GM12878 (cell line): ENCODE measurements at regions not wholly inside any gene's neighbourhood (a gene's known extent, or its start where the extent isn't known, plus 50 kb on each side); places are given as distances from the start of the nearest gene placed in this dataset.

Experiments used
- ATAC-seq: fragments of 200-7000 bp; cut with Tn5 transposase; 3 replicates; pipeline ENCODE4 v1.9.1; 2020; ENCODE audit warnings: mild to moderate bottlenecking, moderate library complexity
- BruUV-seq: library from RNA; stranded (reverse); fragments of 400-500 nt; replicated peaks from 2 replicates; lab custom pipeline; 2021; lab: Mats Ljungman, UMichigan
- CTCF ChIA-PET: fragments of 300-600 bp; sonication (Branson Sonifier 250); formaldehyde crosslinking; extraction: SDS; loops from one replicate; lab custom pipeline; 2021; ENCODE audit warnings: inconsistent platforms; lab: Yijun Ruan, JAX
- POLR2A ChIA-PET: fragments of 350-600 bp; formaldehyde crosslinking; extraction: SDS; loops from one replicate; lab custom pipeline; 2021; ENCODE audit warnings: inconsistent platforms; lab: Charles Lee
- RAD21 ChIA-PET: fragments of 300-600 bp; sonication (Branson Sonifier 250); formaldehyde crosslinking; loops from one replicate; lab custom pipeline; 2023; ENCODE audit warnings: antibody characterized with exemption; ENCODE audit not compliant: unreplicated experiment; lab: Charles Lee
- SMC1A ChIA-PET: fragments of 300-600 bp; sonication (Branson Sonifier 250); formaldehyde crosslinking; loops from one replicate; lab custom pipeline; 2023; ENCODE audit not compliant: unreplicated experiment, uncharacterized antibody; lab: Charles Lee
- DNase-seq: peaks from one replicate; pipeline ENCODE4 v3.0.0-alpha.2; 2011; ENCODE audit warnings: low read depth, low spot score
- FAIRE-seq: peaks from 3 replicates; lab custom pipeline; 2011; peaks lifted over from hg19 to GRCh38; lab: Jason Lieb, UNC
- H2AFZ ChIP-seq: 2 replicates; pipeline ENCODE4 v1.6.0; 2011; ENCODE audit warnings: low read depth, low read length, control low read depth; ENCODE audit not compliant: control insufficient read depth
- H3K27ac ChIP-seq: 2 replicates; pipeline ENCODE4 v1.5.1; 2011; ENCODE audit warnings: control low read depth; ENCODE audit not compliant: control insufficient read depth, insufficient read depth
- H3K27me3 ChIP-seq, 2 experiments: replicated peaks in 1 of 2; 2 replicates each; pipeline versions ENCODE4 v1.6.0 to v1.6.1; 2011; ENCODE audit warnings: low read length in 1 of 2; ENCODE audit not compliant: control insufficient read depth in 2 of 2, insufficient read depth in 2 of 2
- H3K36me3 ChIP-seq, 2 experiments: 2 replicates each; pipeline ENCODE4 v1.5.1; 2011; ENCODE audit warnings: low read length in 1 of 2; ENCODE audit not compliant: control insufficient read depth in 2 of 2, insufficient read depth in 2 of 2
- H3K4me1 ChIP-seq: 2 replicates; pipeline ENCODE4 v1.6.1; 2011; ENCODE audit warnings: mild to moderate bottlenecking, low read length, moderate library complexity, mixed read lengths; ENCODE audit not compliant: control insufficient read depth, insufficient read depth
- H3K4me2 ChIP-seq: 2 replicates; pipeline ENCODE4 v1.6.0; 2011; ENCODE audit warnings: control low read depth; ENCODE audit not compliant: control insufficient read depth, insufficient read depth
- H3K4me3 ChIP-seq: fragments of 200-600 bp; sonication (generic); 2 replicates; pipeline ENCODE4 v1.5.1; 2016
- H3K79me2 ChIP-seq: 2 replicates; pipeline ENCODE4 v1.6.0; 2011; ENCODE audit warnings: low read length; ENCODE audit not compliant: control insufficient read depth, insufficient read depth
- H3K9ac ChIP-seq: 2 replicates; pipeline ENCODE4 v1.8.0; 2011; ENCODE audit warnings: low read length, control low read depth, mixed read lengths; ENCODE audit not compliant: control insufficient read depth, insufficient read depth
- H3K9me3 ChIP-seq: replicated peaks from 3 replicates; pipeline ENCODE4 v1.5.1; 2011; ENCODE audit warnings: mild to moderate bottlenecking, low read length; ENCODE audit not compliant: control insufficient read depth, insufficient read depth
- H4K20me1 ChIP-seq: 2 replicates; pipeline ENCODE4 v1.6.0; 2011; ENCODE audit not compliant: control insufficient read depth, insufficient read depth
- ATF7 ChIP-seq: fragments of 450-650 bp; IDR thresholded peaks from 2 replicates; pipeline ENCODE4 v1.6.1; 2016; ENCODE audit warnings: low read depth, mild to moderate bottlenecking
- BACH1 ChIP-seq: fragments of 450-650 bp; IDR thresholded peaks from 2 replicates; pipeline ENCODE4 v1.6.1; 2017; ENCODE audit warnings: mild to moderate bottlenecking, borderline replicate concordance
- CBX5 ChIP-seq: sonication (generic); IDR thresholded peaks from 2 replicates; pipeline ENCODE4 v1.6.1; 2016; ENCODE audit warnings: low read depth, moderate library complexity, mild to moderate bottlenecking, inconsistent platforms
- EGR1 ChIP-seq, 2 experiments: IDR thresholded peaks; 1 replicate in 1 of 2; 2 replicates in 1 of 2; pipeline ENCODE4 v1.6.1; 2011 to 2012; ENCODE audit warnings: low read depth in 2 of 2, low read length in 2 of 2, borderline replicate concordance in 1 of 2, mild to moderate bottlenecking in 1 of 2, moderate library complexity in 1 of 2
- ESRRA ChIP-seq: IDR thresholded peaks from 2 replicates; pipeline ENCODE4 v1.6.1; 2012; ENCODE audit warnings: mild to moderate bottlenecking, low read length, improper control_type of control experiment
- FOXM1 ChIP-seq: IDR thresholded peaks from 2 replicates; pipeline ENCODE4 v1.6.1; 2012; ENCODE audit warnings: low read depth, mild to moderate bottlenecking, inconsistent platforms, low read length, moderate library complexity
- SREBF1 ChIP-seq: IDR thresholded peaks from 2 replicates; pipeline ENCODE4 v1.6.1; 2012; ENCODE audit warnings: mild to moderate bottlenecking, low read length
- WGBS: methylation state at CpG from one replicate; pipeline ENCODE4 v1.1.6; 2016; ENCODE audit warnings: low lambda C conversion rate; ENCODE audit not compliant: insufficient replicate concordance, insufficient coverage; ENCODE audit errors: missing lambda C conversion rate; 5-methylcytosine and 5-hydroxymethylcytosine counted together
- in situ Hi-C: fragments of 300-500 bp; cut with MboI; formaldehyde crosslinking; loops from 9 replicates; pipeline ENCODE4 v1.14.3; 2018; ENCODE audit warnings: mixed read lengths
- intact Hi-C: fragments of 100-400 bp; cut with micrococcal nuclease; formaldehyde crosslinking; loops from one replicate; pipeline ENCODE4 v1.14.2; 2022; ENCODE audit not compliant: unreplicated experiment
- TF ChIP-seq, protein P1 (sequence below): fragments of 450-650 bp; IDR thresholded peaks from 2 replicates; pipeline ENCODE4 v1.6.1; 2017; ENCODE audit warnings: mild to moderate bottlenecking
- TF ChIP-seq, protein P2 (sequence below): fragments of 450-650 bp; IDR thresholded peaks from 2 replicates; pipeline ENCODE4 v1.6.1; 2017; ENCODE audit warnings: mild to moderate bottlenecking, moderate library complexity
- TF ChIP-seq, protein P3 (sequence below): fragments of 450-650 bp; formaldehyde crosslinking; IDR thresholded peaks from 2 replicates; pipeline ENCODE4 v1.4.0; 2020; ENCODE audit warnings: mild to moderate bottlenecking, moderate library complexity

DNA sequence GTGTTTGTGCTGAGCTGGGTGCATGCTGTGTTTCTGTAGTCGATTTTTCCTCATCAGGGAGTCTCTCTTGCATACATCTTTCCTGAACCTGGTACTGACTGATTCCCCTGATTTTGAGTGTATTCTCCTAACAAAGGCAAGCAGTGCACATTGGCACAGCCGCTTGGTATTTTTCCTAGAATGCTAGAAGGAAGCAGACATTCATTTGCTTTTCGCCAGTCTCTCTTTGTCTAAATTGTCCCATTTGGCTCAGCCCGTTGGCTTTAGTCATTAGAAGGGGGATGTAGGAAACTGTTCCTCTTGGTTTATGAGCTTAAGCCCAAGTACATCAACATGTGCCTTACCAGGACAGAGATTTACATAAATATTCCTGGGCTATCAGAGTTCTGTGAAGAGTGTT is 266.1 kb upstream of the TMTC4 start:
- Histone ChIP-seq H3K9ac (no peak overlapping the region), H2AFZ (no peak overlapping the region), H4K20me1 (no peaks in the 10 kb centered on the region)
- intact Hi-C loops, result no loop called here
- 0% methylated on average over 4 of the region's 4 CpGs for WGBS
- ATAC-seq (no peak), DNase-seq (no peak)
- TF ChIP-seq, protein P1, sequence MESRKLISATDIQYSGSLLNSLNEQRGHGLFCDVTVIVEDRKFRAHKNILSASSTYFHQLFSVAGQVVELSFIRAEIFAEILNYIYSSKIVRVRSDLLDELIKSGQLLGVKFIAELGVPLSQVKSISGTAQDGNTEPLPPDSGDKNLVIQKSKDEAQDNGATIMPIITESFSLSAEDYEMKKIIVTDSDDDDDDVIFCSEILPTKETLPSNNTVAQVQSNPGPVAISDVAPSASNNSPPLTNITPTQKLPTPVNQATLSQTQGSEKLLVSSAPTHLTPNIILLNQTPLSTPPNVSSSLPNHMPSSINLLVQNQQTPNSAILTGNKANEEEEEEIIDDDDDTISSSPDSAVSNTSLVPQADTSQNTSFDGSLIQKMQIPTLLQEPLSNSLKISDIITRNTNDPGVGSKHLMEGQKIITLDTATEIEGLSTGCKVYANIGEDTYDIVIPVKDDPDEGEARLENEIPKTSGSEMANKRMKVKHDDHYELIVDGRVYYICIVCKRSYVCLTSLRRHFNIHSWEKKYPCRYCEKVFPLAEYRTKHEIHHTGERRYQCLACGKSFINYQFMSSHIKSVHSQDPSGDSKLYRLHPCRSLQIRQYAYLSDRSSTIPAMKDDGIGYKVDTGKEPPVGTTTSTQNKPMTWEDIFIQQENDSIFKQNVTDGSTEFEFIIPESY, result no peak
- no peak for TF ChIP-seq CBX5
- TF ChIP-seq, protein P2, sequence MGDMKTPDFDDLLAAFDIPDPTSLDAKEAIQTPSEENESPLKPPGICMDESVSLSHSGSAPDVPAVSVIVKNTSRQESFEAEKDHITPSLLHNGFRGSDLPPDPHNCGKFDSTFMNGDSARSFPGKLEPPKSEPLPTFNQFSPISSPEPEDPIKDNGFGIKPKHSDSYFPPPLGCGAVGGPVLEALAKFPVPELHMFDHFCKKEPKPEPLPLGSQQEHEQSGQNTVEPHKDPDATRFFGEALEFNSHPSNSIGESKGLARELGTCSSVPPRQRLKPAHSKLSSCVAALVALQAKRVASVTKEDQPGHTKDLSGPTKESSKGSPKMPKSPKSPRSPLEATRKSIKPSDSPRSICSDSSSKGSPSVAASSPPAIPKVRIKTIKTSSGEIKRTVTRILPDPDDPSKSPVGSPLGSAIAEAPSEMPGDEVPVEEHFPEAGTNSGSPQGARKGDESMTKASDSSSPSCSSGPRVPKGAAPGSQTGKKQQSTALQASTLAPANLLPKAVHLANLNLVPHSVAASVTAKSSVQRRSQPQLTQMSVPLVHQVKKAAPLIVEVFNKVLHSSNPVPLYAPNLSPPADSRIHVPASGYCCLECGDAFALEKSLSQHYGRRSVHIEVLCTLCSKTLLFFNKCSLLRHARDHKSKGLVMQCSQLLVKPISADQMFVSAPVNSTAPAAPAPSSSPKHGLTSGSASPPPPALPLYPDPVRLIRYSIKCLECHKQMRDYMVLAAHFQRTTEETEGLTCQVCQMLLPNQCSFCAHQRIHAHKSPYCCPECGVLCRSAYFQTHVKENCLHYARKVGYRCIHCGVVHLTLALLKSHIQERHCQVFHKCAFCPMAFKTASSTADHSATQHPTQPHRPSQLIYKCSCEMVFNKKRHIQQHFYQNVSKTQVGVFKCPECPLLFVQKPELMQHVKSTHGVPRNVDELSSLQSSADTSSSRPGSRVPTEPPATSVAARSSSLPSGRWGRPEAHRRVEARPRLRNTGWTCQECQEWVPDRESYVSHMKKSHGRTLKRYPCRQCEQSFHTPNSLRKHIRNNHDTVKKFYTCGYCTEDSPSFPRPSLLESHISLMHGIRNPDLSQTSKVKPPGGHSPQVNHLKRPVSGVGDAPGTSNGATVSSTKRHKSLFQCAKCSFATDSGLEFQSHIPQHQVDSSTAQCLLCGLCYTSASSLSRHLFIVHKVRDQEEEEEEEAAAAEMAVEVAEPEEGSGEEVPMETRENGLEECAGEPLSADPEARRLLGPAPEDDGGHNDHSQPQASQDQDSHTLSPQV, result no peak
- TF ChIP-seq EGR1 (IDR thresholded peaks at IDR 0.05; ENCODE audit: borderline replicate concordance in 1 of 2, low read depth in 2 of 2, low read length in 2 of 2), result no peak
- TF ChIP-seq, protein P3, sequence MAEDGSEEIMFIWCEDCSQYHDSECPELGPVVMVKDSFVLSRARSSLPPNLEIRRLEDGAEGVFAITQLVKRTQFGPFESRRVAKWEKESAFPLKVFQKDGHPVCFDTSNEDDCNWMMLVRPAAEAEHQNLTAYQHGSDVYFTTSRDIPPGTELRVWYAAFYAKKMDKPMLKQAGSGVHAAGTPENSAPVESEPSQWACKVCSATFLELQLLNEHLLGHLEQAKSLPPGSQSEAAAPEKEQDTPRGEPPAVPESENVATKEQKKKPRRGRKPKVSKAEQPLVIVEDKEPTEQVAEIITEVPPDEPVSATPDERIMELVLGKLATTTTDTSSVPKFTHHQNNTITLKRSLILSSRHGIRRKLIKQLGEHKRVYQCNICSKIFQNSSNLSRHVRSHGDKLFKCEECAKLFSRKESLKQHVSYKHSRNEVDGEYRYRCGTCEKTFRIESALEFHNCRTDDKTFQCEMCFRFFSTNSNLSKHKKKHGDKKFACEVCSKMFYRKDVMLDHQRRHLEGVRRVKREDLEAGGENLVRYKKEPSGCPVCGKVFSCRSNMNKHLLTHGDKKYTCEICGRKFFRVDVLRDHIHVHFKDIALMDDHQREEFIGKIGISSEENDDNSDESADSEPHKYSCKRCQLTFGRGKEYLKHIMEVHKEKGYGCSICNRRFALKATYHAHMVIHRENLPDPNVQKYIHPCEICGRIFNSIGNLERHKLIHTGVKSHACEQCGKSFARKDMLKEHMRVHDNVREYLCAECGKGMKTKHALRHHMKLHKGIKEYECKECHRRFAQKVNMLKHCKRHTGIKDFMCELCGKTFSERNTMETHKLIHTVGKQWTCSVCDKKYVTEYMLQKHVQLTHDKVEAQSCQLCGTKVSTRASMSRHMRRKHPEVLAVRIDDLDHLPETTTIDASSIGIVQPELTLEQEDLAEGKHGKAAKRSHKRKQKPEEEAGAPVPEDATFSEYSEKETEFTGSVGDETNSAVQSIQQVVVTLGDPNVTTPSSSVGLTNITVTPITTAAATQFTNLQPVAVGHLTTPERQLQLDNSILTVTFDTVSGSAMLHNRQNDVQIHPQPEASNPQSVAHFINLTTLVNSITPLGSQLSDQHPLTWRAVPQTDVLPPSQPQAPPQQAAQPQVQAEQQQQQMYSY (CRISPR knock-in tag), result no peak
- TF ChIP-seq BACH1, result no peak
- TF ChIP-seq FOXM1, result no peak
- TF ChIP-seq ATF7, result no peak
- no peak for TF ChIP-seq ESRRA
- no peak for TF ChIP-seq SREBF1
- TF ChIP-seq, all 136 proteins: peak for 0
- H3K4me1 ChIP-seq, result no peaks in the 10 kb centered on the region
- H3K9me3 ChIP-seq, result no peaks in the 10 kb centered on the region
- ChIA-PET POLR2A (interaction anchor here (0.6 kb wide), 1 partner anchor 207 kb away, joined by 3 read pairs; no protein-coding TSS in a partner anchor), RAD21 (no interaction called here), CTCF (no interaction called here), SMC1A (no interaction called here)
- H3K4me3 ChIP-seq, result no peak overlapping the region
- peaks cover 0 to 1% of the 10 kb centered on the region in 2 experiments; a peak in 1 of 4 replicates for H3K27me3 ChIP-seq
- H3K4me2 ChIP-seq, result no peak overlapping the region
- no peak for FAIRE-seq
- H3K79me2 ChIP-seq, result no peaks in the 10 kb centered on the region
- no peaks in the 10 kb centered on the region for H3K36me3 ChIP-seq
- in situ Hi-C loops, result no loop called here
- no TSS peak for BruUV-seq
- H3K27ac ChIP-seq, result no peak overlapping the region
